ENCODE measurements at regions not wholly inside any gene's neighbourhood (a gene's known extent, or its start where the extent isn't known, plus 50 kb on each side); places are given as distances from the start of the nearest gene placed in this dataset.

GRCh38 chr2:217063238-217063755, 203.4 kb upstream of the TNP1 start:
- POLR2A ChIA-PET: no interaction called here
- TF ChIP-seq CTCF (IDR thresholded peaks at IDR 0.05; ENCODE audit: insufficient read depth, low read depth, low read length): no peak
- no peak for DNase-seq (ENCODE audit: low read depth)
- no peaks in the 10 kb centered on the region for H3K27me3 ChIP-seq (ENCODE audit: control insufficient read depth, insufficient read depth, low read length)
- CTCF ChIA-PET: interaction anchor here (1.1 kb wide), 1 partner anchor 41 kb away, joined by 3 read pairs; no protein-coding TSS in a partner anchor
- H3K36me3 ChIP-seq (ENCODE audit: control insufficient read depth, insufficient read depth, low read length): no peaks in the 10 kb centered on the region
- no peak overlapping the region for H3K4me3 ChIP-seq (ENCODE audit: low read depth, low read length)

- no peak for DNase-seq (ENCODE audit: low read depth)
- ChIA-PET POLR2A (no interaction called here), CTCF (no interaction called here)
- Histone ChIP-seq H3K36me3 (ENCODE audit: control insufficient read depth, insufficient read depth, low read length) (no peaks in the 10 kb centered on the region), H3K27me3 (ENCODE audit: control insufficient read depth, insufficient read depth, low read length) (no peaks in the 10 kb centered on the region), H3K4me3 (ENCODE audit: low read depth, low read length) (no peak overlapping the region)
- no peak for TF ChIP-seq CTCF (IDR thresholded peaks at IDR 0.05; ENCODE audit: insufficient read depth, low read depth, low read length)
Measured at GRCh38 chr2:217062768-217063167, 202.9 kb upstream of the TNP1 start.

GRCh38 chr2:217061916-217062505, 202.1 kb upstream of the TNP1 start:
- no peak for TF ChIP-seq CTCF (IDR thresholded peaks at IDR 0.05; ENCODE audit: insufficient read depth, low read depth, low read length)
- CTCF ChIA-PET: no interaction called here
- POLR2A ChIA-PET: no interaction called here
- Histone ChIP-seq H3K36me3 (ENCODE audit: control insufficient read depth, insufficient read depth, low read length) (no peaks in the 10 kb centered on the region), H3K27me3 (ENCODE audit: control insufficient read depth, insufficient read depth, low read length) (no peaks in the 10 kb centered on the region), H3K4me3 (ENCODE audit: low read depth, low read length) (no peak overlapping the region)
- DNase-seq (ENCODE audit: low read depth): no peak

- Histone ChIP-seq H3K27me3 (ENCODE audit: control insufficient read depth, insufficient read depth, low read length) (no peaks in the 10 kb centered on the region), H3K36me3 (ENCODE audit: control insufficient read depth, insufficient read depth, low read length) (no peaks in the 10 kb centered on the region), H3K4me3 (ENCODE audit: low read depth, low read length) (no peak overlapping the region)
- DNase-seq (ENCODE audit: low read depth): no peak
- POLR2A ChIA-PET: interaction anchor here (0.7 kb wide), 1 partner anchor 378 kb away, joined by 14 read pairs; no protein-coding TSS in a partner anchor
- TF ChIP-seq CTCF (IDR thresholded peaks at IDR 0.05; ENCODE audit: insufficient read depth, low read depth, low read length): no peak
- CTCF ChIA-PET: no interaction called here
Measured at GRCh38 chr2:217060951-217061547, 201.2 kb upstream of the TNP1 start.

- no peak for DNase-seq (ENCODE audit: low read depth)
- H3K27me3 ChIP-seq (ENCODE audit: control insufficient read depth, insufficient read depth, low read length): no peaks in the 10 kb centered on the region
- ChIA-PET POLR2A (no interaction called here), CTCF (no interaction called here)
- no peak for TF ChIP-seq CTCF (IDR thresholded peaks at IDR 0.05; ENCODE audit: insufficient read depth, low read depth, low read length)
- no peak overlapping the region for H3K4me3 ChIP-seq (ENCODE audit: low read depth, low read length)
- H3K36me3 ChIP-seq (ENCODE audit: control insufficient read depth, insufficient read depth, low read length): no peaks in the 10 kb centered on the region
Measured at GRCh38 chr2:217060516-217060915, 200.7 kb upstream of the TNP1 start.

All from BJ (cell line).